Peyer's patch (tissue), 4 donors: ENCODE measurements at regions not wholly inside any gene's neighbourhood (a gene's known extent, or its start where the extent isn't known, plus 50 kb on each side); places are given as distances from the start of the nearest gene placed in this dataset.

Experiments used
- POLR2A ChIP-seq, 2 donors: fragments of 450-650 bp; IDR thresholded peaks; one replicate each; pipeline ENCODE4 v1.5.1; 2017; ENCODE audit warnings: antibody characterized with exemption in 2 of 2, mild to moderate bottlenecking in 2 of 2, moderate library complexity in 2 of 2
- TF ChIP-seq, protein P1 (sequence below), 6 experiments: fragments of 450-650 bp in 4 of 6; fragments of 200-600 bp in 2 of 6; sonication (generic) in 1 of 6; IDR thresholded peaks; one replicate each; pipeline ENCODE4 v1.5.1; 2017 to 2019; ENCODE audit warnings: antibody characterized with exemption in 6 of 6, mild to moderate bottlenecking in 3 of 6, moderate library complexity in 1 of 6

DNA sequence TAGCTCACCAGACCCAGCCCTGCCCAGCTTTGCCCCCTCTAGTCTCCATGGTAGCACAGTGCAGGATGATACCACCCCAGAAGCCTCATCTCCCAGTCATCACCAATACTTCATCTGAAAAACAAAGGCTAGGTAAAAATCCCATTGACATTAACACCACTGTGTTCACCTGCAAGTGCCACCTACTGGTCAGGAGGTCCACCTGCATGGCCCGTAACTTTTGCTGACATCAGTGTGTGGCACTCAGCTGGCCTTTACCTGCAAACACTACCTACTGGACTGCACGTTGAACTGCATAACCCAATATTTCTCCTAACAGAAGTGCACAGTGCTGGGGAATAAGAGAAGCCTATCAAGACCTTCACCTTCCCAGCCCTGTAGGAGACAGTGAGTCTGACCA is 234.7 kb upstream of the ADGRB3 start:
- TF ChIP-seq, protein P1, sequence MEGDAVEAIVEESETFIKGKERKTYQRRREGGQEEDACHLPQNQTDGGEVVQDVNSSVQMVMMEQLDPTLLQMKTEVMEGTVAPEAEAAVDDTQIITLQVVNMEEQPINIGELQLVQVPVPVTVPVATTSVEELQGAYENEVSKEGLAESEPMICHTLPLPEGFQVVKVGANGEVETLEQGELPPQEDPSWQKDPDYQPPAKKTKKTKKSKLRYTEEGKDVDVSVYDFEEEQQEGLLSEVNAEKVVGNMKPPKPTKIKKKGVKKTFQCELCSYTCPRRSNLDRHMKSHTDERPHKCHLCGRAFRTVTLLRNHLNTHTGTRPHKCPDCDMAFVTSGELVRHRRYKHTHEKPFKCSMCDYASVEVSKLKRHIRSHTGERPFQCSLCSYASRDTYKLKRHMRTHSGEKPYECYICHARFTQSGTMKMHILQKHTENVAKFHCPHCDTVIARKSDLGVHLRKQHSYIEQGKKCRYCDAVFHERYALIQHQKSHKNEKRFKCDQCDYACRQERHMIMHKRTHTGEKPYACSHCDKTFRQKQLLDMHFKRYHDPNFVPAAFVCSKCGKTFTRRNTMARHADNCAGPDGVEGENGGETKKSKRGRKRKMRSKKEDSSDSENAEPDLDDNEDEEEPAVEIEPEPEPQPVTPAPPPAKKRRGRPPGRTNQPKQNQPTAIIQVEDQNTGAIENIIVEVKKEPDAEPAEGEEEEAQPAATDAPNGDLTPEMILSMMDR (IDR thresholded peaks at IDR 0.05), result no peak
- no peak for TF ChIP-seq POLR2A (IDR thresholded peaks at IDR 0.05)
